HG03060 (cell line): ENCODE measurements at regions not wholly inside any gene's neighbourhood (a gene's known extent, or its start where the extent isn't known, plus 50 kb on each side); places are given as distances from the start of the nearest gene placed in this dataset.
"Not testable (repeated sequence)": the region's sequence is repeated elsewhere in the genome, so short reads cannot be mapped to it uniquely, and the experiment has no call there.

Source experiments
- ATAC-seq: cut with Tn5 transposase; IDR thresholded peaks from one replicate; pipeline ENCODE4 v1.9.1; 2021; ENCODE audit warnings: low read depth, moderate number of reproducible peaks; ENCODE audit not compliant: unreplicated experiment

DNA sequence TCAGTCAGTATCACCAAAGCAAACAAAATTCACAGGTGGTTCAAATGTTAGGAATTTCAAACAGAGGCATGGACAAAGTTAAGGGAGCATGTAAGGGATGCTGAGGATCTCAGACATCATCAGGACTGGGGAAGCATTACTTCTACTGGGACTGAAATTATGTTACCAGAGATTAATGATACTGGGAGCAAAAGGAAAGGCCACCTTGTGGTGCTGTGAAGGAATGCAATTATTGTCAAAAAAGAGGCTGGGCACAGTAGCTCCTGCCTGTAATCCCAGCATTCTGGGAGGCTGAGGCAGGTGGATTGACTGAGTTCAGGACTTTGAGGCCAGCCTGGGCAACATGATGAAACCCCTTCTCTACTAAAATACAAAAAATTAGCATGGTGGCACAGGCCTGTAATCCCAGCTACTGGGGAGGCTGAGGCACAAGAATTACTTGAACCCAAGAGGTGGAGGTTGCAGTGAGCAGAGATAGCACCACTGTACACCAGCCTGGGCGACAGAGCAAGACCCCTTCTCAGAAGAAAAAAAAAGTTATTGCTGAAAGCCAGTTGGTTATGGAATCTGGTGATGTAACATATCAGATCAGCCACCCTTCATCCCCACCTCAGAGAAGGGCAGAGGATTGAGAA, 954.3 kb downstream of the PCDH7 start:
- no peak for ATAC-seq

DNA sequence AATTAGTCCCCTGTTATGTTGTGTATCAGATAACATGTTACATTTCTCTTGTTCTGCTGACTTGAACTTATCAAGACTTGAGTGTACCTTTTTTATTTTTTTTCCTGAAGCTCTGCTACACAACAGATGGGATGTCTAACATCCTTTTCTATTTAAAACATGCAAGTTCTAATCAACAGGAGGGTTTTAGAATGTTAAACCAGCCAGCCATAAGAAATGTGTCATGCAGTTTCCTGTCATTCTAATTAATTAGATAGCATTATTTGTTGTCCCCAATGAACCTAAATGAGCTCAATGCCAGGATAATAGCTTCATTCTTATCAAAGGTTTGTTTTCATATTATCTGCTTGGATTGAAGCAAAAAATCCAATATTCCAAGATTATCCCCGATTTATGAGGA, 958.2 kb downstream of the PCDH7 start:
- ATAC-seq, result no peak

DNA sequence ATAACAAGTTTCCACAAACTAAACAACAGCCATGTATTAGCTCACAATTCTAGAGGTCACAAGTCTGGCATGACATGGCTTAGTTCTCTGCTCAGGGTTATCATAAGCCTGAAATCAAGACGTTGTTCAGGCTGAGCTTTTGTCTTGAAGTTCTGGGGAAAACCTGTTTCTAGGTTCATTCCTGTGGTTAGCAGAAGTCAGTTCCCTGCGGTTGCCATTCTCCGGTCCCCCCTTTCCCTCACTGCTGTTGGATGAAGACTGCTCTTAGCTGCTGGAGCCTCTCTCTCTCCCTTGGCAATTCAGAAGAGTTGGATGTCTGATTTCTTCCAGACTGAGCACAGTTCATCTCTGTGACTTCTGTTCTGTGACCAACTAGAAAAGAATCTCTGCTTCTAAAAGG, 962.6 kb downstream of the PCDH7 start:
- no peak for ATAC-seq

DNA sequence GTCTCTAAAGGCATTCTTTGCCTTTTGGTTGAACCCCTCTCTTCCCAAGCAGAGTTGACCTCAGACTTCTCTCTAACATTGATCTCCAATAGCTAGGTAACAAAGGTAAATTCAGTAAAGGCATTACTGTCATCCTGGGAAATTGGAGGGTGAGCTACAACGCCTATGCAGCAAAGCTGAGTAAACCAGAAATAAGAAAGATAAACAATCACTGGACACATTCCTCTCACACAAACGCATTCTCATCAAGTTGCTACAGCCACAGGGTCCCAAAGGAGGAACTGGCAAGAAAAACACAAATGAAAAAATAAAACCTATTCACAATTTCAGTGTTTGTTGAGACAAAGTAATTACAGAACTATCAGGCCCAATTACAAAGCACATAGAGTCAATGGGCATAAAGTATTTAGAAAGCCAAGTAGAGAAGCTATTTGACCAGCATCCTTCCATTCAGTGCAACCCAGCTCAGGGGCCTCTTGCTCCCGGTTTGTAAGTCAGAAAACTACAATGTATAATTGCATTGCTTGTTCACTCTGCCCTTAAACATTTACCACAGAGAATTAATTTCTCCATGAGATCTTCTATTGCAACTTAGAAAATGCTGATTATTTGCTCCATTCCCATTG, 967.7 kb downstream of the PCDH7 start:
- ATAC-seq, result no peak

DNA sequence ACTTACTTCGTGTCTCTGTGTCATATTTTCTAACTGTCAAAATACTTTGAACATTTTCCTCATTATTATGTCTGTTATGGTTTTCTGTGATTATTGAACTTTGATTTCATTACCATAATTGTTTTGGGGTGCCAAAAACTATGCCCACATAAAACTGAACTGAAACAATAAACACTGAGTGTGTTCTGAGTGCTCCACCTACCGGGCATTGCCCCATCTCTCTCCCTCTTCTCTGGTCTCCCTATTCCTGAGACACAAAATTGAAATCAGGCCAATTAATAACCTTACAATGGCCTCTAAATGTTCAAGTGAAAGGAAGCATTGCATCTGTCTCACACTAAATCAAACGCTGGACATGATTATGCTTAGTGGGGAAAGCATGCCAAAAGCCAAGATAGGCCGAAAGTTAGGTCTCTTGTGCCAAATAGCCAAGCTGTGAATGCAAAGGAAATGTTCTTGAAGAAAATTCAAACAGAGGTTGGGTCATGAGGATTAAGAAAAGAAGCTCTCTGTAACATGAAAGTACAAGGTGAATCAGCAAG, 972.3 kb downstream of the PCDH7 start:
- ATAC-seq, result no peak

DNA sequence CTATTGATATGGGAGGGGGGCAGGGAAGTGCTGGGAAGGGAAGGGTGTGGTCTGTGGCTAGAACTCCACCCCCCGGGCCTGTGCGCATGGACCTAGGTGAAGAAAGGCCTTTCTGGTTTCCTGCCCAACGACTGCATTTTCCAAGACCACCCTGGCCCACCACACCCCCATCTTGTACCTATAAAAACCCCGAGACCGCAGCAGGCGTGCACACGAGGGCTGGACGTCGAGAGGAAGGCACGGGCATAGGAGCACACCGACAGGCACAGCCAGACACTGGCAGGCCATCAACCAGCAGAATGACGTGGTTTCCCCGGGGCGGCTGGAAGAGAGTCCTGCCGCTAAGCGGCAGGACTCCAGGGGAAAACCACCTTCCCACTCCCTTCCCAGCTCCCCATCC, 981.1 kb downstream of the PCDH7 start:
- no peak for ATAC-seq

DNA sequence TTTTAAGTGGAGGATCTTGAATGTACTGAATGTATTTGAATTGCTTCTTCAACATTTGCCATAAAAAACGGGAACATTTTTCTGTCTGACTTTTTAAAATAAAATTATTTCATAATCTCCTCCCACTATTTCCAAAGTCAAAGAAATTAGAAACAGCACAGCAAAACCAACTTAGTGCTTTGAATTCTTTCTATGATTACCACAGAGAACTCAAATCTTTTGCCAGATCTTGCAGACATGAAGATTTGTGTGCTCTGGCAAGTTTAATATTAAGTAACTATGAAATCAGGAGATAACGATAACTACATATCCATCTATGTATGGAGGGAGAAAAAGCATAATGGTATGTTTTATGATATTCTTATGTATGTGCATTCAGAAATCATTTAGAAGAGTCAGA, 982.2 kb downstream of the PCDH7 start:
- ATAC-seq, result no peak

DNA sequence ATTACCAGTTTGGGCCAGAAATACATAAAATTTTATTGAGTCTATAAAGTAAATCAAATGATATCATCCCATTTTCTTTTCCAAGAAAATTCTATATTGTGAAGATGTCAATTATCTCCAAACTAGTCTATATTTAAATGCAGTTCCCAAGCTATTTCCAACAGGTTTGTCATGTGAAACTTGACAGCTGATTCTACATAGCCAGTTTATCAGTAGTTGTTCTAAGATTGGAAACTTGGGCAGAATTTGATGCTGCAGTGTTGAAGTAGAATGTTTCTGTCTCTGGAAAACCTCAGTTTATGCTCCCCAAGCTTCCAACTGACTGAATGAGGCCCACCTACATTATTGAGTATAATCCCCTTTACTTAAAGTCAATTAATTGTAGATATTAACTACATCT, 994.1 kb downstream of the PCDH7 start:
- no peak for ATAC-seq

DNA sequence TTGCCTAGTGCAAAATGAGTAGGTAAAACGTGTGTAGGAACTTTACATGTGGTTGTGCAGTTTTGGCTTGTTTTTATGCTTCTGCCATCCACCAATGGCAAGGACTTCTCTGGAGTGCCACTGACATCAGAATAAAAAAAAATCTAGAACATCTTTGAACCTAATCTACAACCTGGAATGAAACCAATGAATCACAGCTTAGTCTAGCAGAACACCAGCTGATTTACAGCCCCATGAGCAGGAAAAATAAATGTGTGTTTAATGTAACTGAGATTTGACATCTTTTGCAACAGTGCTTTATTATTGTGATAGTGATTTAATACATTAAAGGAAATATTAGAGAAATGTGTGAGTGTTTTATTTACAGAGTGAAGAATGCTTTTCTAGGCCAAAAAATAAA, 995.1 kb downstream of the PCDH7 start:
- no peak for ATAC-seq

DNA sequence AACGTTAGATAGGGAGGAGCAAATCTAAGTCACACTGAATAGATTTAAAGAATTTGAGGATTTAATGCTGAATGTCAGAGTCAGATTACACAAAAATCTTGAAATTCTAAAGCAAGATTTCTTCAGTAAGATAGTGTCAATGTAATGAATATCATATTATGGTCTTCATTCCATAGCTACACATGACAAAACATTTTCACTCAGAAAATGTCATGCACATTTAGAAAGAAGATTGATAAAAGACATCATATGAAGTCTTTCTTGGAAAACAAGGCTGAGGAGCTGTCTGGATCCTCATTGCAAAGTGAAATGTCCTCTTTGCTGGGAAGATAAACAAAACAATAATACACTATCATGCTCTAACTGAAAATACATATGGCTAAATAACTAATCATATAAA, 1006.9 kb downstream of the PCDH7 start:
- no peak for ATAC-seq

DNA sequence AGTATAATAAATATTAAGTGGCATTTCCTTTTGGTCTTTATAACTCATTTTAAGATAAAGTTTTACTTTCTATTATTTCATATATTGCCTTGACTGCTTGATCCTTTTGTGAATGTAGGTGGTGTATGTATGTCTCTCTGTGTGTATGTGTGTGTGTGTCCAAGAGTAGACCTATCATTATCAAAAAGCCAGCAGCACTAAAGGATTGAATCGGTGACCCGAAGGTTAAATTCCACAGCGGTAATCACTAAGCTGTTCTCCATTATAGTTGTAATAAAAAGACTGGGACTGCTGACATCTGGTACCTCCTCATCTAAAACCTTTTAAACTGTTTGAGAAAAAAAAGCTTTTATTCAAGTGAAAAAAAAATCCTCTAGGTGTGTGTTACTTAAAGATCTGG, 1014.8 kb downstream of the PCDH7 start:
- ATAC-seq, result no peak

DNA sequence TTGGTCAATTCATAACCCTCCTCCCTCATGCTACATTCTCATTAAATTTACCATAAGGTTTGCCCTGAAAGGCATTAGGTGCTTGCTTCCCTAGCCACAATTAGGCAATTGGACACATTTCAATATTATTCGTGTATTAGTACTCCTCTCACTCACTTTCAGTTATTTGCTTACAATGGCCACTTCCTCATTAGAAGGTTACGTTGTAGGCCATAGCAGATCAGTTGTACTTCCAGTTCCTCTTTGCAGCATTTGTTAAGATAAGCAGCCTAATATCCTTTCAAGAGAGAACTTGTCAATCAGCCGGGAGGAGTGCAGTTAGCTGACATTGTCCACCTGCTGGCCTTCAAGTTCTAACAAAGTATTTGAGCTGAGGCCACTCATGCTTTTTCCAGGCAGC, 1017.2 kb downstream of the PCDH7 start:
- ATAC-seq, result no peak

DNA sequence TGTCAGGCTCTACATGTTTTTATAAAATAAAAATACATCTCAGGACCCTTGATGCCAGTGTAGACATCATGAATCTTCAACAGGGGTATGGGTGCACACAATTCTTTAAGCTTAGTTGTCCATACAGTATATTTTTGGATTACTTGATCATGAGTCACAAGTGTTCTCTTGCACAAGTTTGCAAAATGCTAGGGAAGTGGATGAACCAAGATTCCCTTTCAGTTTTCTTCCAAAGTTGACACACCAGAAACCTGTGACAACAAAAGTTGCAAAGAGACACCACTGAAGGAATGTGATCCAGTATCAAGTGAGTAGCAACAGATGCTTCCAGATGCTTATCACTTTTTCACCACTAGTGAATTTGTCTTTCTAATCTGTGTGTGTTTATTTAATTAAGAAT, 1021.2 kb downstream of the PCDH7 start:
- ATAC-seq, result no peak

DNA sequence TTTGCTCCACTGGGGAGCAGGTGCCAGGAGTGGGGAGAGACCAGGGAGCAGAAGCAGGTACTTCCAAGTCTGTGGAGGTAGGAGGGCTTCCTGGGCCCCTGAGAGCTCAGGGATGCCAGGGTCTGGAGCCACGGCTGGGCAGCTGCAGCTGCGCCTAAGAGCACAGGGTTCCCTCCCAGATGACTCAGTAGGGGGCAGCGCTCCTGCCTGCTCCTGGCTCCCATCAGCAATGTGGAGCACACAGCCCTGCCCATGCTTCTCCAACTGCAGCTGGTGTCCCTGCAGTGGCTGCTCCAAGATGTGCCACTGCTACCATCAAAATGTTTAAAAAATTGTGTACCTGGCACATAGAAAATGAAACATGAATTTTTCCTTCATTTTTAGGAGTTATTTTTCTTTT, 1028.2 kb downstream of the PCDH7 start:
- ATAC-seq, result no peak

DNA sequence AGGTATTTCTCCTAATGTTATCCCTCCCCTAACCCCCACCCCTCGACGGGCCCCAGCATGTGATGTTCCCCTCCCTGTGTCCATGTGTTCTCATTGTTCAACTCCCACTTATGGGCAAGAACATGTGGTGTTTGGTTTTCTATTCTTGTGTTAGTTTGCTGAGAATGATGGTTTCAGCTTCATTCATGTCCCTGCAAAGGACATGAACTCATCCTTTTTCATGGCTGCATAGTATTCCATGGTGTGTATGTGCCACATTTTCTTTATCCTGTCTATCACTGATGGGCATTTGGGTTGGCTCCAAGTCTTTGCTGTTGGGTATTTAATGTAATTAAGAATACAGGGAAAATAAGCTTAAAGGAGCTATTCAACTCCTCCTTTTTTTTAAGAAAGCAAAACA, 1030.4 kb downstream of the PCDH7 start:
- ATAC-seq, result not testable (repeated sequence)

DNA sequence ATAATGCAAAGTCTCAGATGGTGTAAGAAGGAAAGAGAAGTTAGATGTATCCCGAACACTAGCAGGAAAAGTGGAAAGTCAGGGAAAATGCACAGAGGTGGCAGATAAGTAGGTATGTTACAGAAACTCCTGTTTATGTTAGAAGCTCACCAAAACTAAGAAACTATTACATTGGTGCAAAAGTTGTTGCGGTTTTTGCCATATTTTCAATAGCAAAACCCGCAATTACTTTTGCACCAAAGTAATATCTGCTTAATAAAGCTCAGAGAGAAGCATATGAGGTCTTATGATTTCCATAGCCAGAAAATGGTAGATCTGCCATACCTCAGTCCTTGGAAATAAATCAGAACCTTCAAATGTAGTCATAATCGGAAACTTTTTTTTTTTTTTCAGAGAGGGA, 1035.6 kb downstream of the PCDH7 start:
- ATAC-seq, result no peak

DNA sequence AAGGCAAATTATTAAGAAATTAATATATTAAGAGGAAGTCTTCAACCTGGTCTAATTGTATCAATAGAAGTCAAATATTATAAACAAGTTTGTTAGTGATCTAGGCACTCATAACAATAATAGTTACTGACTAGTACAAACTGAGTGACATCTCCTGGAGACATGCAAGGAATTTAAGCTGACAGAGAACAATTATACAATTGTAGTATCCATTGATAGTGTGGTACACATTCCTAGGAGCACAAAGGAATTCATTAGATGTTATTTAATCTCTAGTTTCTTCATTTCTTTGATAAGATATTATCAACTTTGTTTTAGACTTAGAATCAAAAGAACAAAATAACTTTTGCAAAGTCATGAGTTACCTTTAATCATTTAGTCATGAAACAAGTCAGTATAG, 1048.6 kb downstream of the PCDH7 start:
- no peak for ATAC-seq

DNA sequence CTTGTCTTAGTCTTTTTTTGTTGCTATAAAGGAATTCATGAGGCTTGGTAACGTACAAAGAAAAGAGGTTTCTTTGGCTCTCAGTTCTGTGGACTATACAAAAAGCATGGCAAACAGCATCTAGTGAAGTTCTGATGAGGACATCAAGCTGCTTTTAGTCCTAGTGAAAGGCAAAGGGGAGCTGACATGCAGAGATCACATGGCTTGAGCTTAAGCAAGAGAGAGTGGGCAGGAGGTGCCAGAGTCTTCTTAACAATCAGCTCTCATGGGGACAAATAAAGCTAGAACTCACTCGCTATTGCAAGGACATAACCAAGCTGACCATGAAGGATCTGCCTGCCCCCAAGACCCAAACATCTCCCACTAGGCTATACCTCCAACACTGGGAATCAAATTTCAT, 1063.1 kb downstream of the PCDH7 start:
- ATAC-seq, result no peak

DNA sequence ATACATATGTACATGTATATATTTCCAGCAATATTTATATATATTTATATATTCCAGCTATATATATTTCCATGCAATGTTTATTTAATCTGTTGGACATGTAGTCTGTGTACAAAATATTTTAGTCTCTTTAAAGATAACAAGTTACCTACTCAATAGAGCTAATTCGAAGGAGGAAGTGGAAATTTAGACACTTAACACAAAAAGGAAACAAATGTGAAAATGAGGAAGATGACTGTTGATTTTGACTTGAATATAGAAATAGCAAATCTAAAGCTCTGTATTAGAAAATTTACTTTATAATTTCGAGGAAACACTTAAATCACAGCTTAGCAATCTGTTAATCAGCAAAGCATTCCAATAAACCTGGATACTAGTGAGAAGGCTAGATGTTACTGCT, 1064.4 kb downstream of the PCDH7 start:
- ATAC-seq, result no peak

DNA sequence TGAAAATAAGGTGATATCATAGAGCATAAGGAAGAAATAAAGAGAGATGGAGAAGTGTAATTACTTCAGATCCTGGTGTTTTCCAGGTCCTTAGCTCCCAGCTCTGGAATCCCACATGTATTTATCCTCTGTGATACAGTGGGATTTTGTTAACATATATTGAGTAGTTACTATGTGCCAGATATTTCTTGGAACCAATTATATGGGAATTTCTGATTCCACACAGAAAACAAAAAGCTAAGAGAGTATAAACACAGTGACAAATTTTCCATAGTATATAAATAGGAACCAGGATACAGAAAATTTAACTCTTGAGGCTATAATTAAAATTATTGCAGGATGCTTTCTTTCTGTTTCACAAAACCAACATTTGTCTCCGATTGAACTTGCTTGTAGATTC, 1067.5 kb downstream of the PCDH7 start:
- no peak for ATAC-seq

DNA sequence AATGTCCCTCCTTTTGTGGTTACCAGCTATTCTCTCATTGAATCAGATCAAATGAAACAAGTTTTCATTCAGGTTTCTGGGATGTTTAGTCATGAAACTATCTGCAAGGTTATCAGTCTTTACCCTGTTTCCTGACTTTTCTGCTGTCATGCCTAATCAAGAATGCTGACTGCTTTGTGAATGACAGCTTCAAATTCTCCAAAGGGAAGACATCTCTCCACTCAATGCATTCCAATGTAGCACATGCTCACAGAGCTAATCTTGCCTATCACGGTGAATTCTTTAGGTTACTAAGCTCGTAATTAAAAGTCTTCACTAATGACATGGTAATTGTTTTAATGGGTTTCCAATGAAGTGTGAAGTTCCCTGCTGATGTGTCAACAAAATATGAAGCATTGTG, 1068.5 kb downstream of the PCDH7 start:
- no peak for ATAC-seq

DNA sequence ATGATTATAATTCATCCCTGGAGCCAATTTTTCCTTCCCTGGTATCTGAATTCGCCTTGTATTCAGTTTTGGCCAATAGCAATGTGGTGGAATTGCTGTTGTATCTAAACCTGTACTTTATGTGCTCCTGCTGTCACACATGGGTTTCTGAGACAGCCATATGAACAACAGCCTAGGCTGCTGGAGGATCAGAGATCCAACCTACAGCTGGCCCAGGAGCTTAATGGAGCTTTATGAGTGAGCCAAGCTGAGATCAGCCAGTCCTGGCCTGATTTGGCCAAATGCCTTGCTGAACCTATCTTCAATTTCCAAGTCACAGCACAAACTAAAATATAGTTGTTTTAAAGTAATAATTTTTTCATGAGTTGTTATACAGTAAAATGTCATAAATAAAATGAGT, 1071.5 kb downstream of the PCDH7 start:
- ATAC-seq, result no peak

DNA sequence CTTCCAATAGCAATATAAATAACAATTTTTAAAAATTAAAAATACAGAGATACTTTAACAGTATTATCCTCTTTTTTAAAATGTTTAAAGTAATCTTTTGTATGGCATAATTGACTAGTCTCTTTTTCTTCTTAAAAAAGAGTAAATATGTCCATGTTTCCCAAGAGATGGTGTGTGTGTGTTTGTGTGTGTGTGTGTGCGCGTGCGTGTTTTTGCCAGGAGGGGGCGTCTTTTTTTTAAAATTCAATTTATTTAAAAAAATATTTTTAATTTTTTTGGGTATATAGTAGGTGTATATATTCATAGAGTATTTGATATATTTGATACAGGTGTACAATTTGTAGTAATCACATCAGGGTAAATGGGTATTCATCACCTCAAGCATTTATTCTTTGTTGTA, 1073.7 kb downstream of the PCDH7 start:
- ATAC-seq, result no peak
